ENCODE measurements at regions not wholly inside any gene's neighbourhood (a gene's known extent, or its start where the extent isn't known, plus 50 kb on each side); places are given as distances from the start of the nearest gene placed in this dataset.

DNA sequence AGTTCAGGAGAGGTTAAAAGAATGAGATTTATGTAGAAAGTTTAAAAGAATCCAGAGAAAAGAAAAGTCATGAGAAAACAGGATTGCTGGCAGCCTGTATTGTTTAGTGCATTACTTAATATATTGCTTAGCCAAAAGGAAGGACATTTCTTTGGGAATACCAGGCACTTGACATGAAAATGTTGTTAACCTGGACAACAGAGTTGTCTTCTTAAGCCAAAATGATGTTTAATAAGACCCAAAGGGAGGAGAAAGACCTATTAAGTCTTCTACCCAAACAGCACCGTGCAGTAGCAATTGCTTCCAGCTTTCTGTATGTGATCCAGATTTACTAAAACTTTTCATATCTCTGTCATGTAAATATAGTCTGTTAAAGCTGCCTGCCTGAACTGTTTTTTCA is 74.0 kb upstream of the PRLR start:
- TF ChIP-seq, protein P1, sequence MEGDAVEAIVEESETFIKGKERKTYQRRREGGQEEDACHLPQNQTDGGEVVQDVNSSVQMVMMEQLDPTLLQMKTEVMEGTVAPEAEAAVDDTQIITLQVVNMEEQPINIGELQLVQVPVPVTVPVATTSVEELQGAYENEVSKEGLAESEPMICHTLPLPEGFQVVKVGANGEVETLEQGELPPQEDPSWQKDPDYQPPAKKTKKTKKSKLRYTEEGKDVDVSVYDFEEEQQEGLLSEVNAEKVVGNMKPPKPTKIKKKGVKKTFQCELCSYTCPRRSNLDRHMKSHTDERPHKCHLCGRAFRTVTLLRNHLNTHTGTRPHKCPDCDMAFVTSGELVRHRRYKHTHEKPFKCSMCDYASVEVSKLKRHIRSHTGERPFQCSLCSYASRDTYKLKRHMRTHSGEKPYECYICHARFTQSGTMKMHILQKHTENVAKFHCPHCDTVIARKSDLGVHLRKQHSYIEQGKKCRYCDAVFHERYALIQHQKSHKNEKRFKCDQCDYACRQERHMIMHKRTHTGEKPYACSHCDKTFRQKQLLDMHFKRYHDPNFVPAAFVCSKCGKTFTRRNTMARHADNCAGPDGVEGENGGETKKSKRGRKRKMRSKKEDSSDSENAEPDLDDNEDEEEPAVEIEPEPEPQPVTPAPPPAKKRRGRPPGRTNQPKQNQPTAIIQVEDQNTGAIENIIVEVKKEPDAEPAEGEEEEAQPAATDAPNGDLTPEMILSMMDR (IDR thresholded peaks at IDR 0.05; ENCODE audit: insufficient read depth, low read length, missing control alignments), result no peak
- no peak for DNase-seq (ENCODE audit: low read depth, low spot score)
- POLR2A ChIA-PET, result no interaction called here
- CTCF ChIA-PET, result interaction anchor here (0.6 kb wide), 1 partner anchor 49 kb away, joined by 3 read pairs; no protein-coding TSS in a partner anchor
- no peak overlapping the region for H3K4me3 ChIP-seq (ENCODE audit: low read depth, low read length)

DNA sequence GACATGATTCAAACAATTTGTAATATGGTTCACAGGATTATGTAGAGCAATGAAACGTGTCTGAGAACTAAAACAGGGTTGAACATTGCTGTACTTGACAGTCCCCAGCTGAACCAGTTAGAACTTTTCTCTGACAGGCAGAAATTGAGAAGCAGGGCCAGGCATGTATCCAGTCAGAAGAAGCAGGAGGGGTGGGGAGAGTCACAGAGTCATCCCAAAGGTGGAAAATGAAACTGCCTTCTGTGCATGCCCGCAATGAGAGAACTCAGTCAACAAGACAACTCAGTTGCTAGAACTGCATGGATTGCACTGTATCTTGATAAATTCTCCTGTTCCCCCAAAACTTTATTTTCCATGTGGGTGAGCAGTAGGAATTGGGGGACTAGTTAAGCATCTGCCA is 72.9 kb upstream of the PRLR start:
- TF ChIP-seq, protein P1 (IDR thresholded peaks at IDR 0.05; ENCODE audit: insufficient read depth, low read length, missing control alignments), result no peak
- no peak overlapping the region for H3K4me3 ChIP-seq (ENCODE audit: low read depth, low read length)
- ChIA-PET CTCF (no interaction called here), POLR2A (no interaction called here)
- no peak for DNase-seq (ENCODE audit: low read depth, low spot score)

DNA sequence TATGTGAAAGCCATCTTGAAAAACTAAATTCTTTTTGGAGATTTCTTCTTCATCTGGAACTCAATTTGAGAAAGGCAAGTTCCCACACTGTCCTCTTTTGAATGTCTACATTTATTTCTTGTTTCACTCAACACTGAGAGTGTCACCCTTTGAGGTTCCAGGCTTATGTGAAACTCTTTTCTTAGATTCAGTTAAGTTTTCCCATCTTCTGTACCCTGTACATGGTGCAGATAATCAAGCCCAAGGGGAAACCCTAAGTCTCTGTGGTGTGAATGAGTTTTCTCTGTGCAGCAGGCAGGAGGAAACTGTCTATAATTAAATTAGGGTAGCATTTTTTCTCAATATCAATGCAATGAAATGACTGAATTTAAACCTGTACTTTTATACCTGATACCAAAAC is 72.3 kb upstream of the PRLR start:
- no peak for DNase-seq (ENCODE audit: low read depth, low spot score)
- CTCF ChIA-PET, result no interaction called here
- POLR2A ChIA-PET, result no interaction called here
- no peak overlapping the region for H3K4me3 ChIP-seq (ENCODE audit: low read depth, low read length)
- TF ChIP-seq, protein P1 (IDR thresholded peaks at IDR 0.05; ENCODE audit: insufficient read depth, low read length, missing control alignments), result no peak

DNA sequence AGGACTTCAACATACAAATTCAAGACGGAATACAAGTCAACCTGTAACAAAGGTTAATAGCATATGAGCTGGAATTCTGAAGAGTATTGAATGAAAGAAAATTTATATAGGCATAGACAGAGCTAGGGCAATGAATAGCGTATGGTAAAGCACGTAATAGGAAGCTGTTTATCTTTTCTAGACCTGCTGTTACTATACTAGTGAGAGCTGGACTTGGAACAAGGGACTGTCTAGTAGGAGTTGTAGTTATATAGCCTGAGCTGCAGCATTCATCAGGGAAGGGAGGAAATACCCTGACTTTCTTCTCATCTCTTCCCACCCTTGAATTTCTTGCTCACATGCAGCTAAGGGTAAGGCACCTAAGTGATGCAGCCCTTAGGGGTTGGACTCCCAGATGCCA is 67.5 kb upstream of the PRLR start:
- TF ChIP-seq, protein P1 (IDR thresholded peaks at IDR 0.05; ENCODE audit: insufficient read depth, low read length, missing control alignments), result no peak
- H3K4me3 ChIP-seq (ENCODE audit: low read depth, low read length), result no peak overlapping the region
- ChIA-PET POLR2A (no interaction called here), CTCF (no interaction called here)
- DNase-seq (ENCODE audit: low read depth, low spot score), result no peak

DNA sequence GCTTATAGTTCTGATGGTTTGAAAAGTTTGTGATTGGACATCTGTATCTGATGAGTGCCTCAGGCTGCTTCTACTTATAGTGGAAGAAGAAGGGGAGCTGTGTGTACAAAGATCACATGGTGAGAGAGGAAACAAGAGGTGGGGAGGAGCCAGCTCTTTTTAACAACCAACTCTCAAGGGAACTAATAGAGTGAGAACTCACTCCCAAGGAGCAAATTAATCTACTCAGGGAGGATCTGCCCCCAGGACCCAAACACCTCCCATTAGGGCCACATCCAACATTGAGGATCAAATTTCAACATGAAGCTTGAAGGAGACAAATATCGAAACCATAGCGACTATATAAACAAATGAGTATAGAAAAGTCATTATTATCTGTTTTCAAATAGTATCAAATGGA is 64.7 kb upstream of the PRLR start:
- CTCF ChIA-PET, result no interaction called here
- no peak overlapping the region for H3K4me3 ChIP-seq (ENCODE audit: low read depth, low read length)
- DNase-seq (ENCODE audit: low read depth, low spot score), result no peak
- TF ChIP-seq, protein P1 (IDR thresholded peaks at IDR 0.05; ENCODE audit: insufficient read depth, low read length, missing control alignments), result no peak
- POLR2A ChIA-PET, result no interaction called here

DNA sequence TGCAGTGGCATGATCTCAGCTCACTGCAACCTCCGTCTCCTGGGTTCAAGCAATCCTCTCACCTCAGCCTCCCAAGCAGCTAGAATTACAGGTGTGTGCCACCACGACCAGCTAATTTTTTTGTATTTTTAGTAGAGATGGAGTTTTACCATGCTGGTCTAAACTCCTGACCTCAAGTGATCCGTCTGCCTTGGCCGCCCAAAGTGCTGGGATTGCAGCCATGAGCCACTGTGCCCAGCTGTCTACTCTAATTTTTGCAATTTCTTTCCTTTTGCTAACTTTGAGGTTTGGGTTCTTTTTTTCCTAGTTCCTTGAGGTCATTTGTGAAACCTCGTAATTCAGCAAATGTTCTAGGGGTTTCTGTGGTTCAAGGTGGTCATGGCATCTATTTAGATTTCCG is 63.7 kb upstream of the PRLR start:
- TF ChIP-seq, protein P1 (IDR thresholded peaks at IDR 0.05; ENCODE audit: insufficient read depth, low read length, missing control alignments), result no peak
- H3K4me3 ChIP-seq (ENCODE audit: low read depth, low read length), result no peak overlapping the region
- POLR2A ChIA-PET, result no interaction called here
- CTCF ChIA-PET, result no interaction called here
- DNase-seq (ENCODE audit: low read depth, low spot score), result no peak

Measured in AG04449 (cell line).